ENCODE measurements at regions not wholly inside any gene's neighbourhood (a gene's known extent, or its start where the extent isn't known, plus 50 kb on each side); places are given as distances from the start of the nearest gene placed in this dataset.

GRCh38 chr1:57503337-57503736 lies 79.5 kb upstream of the DAB1 start:
- TF ChIP-seq REST (IDR thresholded peaks at IDR 0.05; ENCODE audit: insufficient read depth in 1 of 2, low read depth in 2 of 2, low read length in 2 of 2) (peak; percentile 48 to 82; a peak in 3 of 4 replicates), SIN3A (IDR thresholded peaks at IDR 0.05; ENCODE audit: borderline replicate concordance, insufficient read depth, low read length) (no peak)

- no peak for TF ChIP-seq REST (IDR thresholded peaks at IDR 0.05; ENCODE audit: insufficient read depth in 1 of 2, low read depth in 2 of 2, low read length in 2 of 2)
- no peak for TF ChIP-seq TAF1 (IDR thresholded peaks at IDR 0.05; ENCODE audit: borderline replicate concordance, insufficient read depth, low read length)
- TF ChIP-seq FOXP2 (optimal IDR thresholded peaks at IDR 0.05; ENCODE audit: borderline replicate concordance, extremely low read depth, extremely low read length, insufficient read depth) = no peak
- no peak for TF ChIP-seq SIN3A (IDR thresholded peaks at IDR 0.05; ENCODE audit: borderline replicate concordance, insufficient read depth, low read length)
- no peak for TF ChIP-seq POLR2AphosphoS5 (IDR thresholded peaks at IDR 0.05; ENCODE audit: low read depth, low read length)
Measured at GRCh38 chr1:57500136-57500830, 76.4 kb upstream of the DAB1 start.

- TF ChIP-seq SIN3A (IDR thresholded peaks at IDR 0.05; ENCODE audit: borderline replicate concordance, insufficient read depth, low read length) = 0 out of 2 replicates have a peak, but pooled peaks have one; percentile 54
- TF ChIP-seq FOXP2 (optimal IDR thresholded peaks at IDR 0.05; ENCODE audit: borderline replicate concordance, extremely low read depth, extremely low read length, insufficient read depth) = no peak
- TF ChIP-seq TAF1 (IDR thresholded peaks at IDR 0.05; ENCODE audit: borderline replicate concordance, insufficient read depth, low read length) = peak; percentile 30; the same call in 1 of the 2 replicates
- TF ChIP-seq REST (IDR thresholded peaks at IDR 0.05; ENCODE audit: insufficient read depth in 1 of 2, low read depth in 2 of 2, low read length in 2 of 2) = 0 out of 4 replicates have a peak, but pooled peaks of 1 of the 2 experiments have one; percentile 34
- TF ChIP-seq POLR2AphosphoS5 (IDR thresholded peaks at IDR 0.05; ENCODE audit: low read depth, low read length) = 0 out of 2 replicates have a peak, but pooled peaks have one; percentile 46
Measured at GRCh38 chr1:57494530-57495079, 70.7 kb upstream of the DAB1 start.

GRCh38 chr1:57492586-57493226 lies 68.8 kb upstream of the DAB1 start:
- no peak for TF ChIP-seq TAF1 (IDR thresholded peaks at IDR 0.05; ENCODE audit: borderline replicate concordance, insufficient read depth, low read length)
- no peak for TF ChIP-seq SIN3A (IDR thresholded peaks at IDR 0.05; ENCODE audit: borderline replicate concordance, insufficient read depth, low read length)
- no peak for TF ChIP-seq POLR2AphosphoS5 (IDR thresholded peaks at IDR 0.05; ENCODE audit: low read depth, low read length)
- no peak for TF ChIP-seq REST (IDR thresholded peaks at IDR 0.05; ENCODE audit: insufficient read depth in 1 of 2, low read depth in 2 of 2, low read length in 2 of 2)
- TF ChIP-seq FOXP2 (optimal IDR thresholded peaks at IDR 0.05; ENCODE audit: borderline replicate concordance, extremely low read depth, extremely low read length, insufficient read depth) = no peak
